PC-9 (cell line): ENCODE measurements at regions not wholly inside any gene's neighbourhood (a gene's known extent, or its start where the extent isn't known, plus 50 kb on each side); places are given as distances from the start of the nearest gene placed in this dataset.

Experiments used
- BruUV-seq: library from RNA; stranded (reverse); fragments of 400-500 nt; replicated peaks from 2 replicates; lab custom pipeline; 2021; lab: Mats Ljungman, UMichigan
- CTCF ChIA-PET: fragments of 300-600 bp; sonication (Branson Sonifier 250); formaldehyde crosslinking; loops from one replicate; lab custom pipeline; 2022; ENCODE audit warnings: antibody characterized with exemption; lab: Charles Lee
- POLR2A ChIA-PET: fragments of 300-600 bp; sonication (Branson Sonifier 250); formaldehyde crosslinking; loops from one replicate; lab custom pipeline; 2022; ENCODE audit warnings: antibody characterized with exemption; ENCODE audit not compliant: unreplicated experiment; lab: Charles Lee
- DNase-seq, 2 experiments: peaks; one replicate each; pipeline versions ENCODE4 v3.0.0 to v3.0.0-alpha.2; 2015 to 2022; ENCODE audit warnings: mixed read lengths in 1 of 2
- H2AFZ ChIP-seq: fragments of 200-600 bp; sonication (generic); 2 replicates; pipeline ENCODE4 v1.8.1; 2017; ENCODE audit warnings: antibody characterized with exemption
- H3F3A ChIP-seq: fragments of 200-600 bp; sonication (generic); 2 replicates; pipeline ENCODE4 v1.8.1; 2017; ENCODE audit warnings: antibody characterized with exemption, mild to moderate bottlenecking, low read depth; ENCODE audit not compliant: insufficient read depth
- H3K27ac ChIP-seq: fragments of 200-600 bp; sonication (generic); 2 replicates; pipeline ENCODE4 v1.6.1; 2016; ENCODE audit warnings: mixed run types
- H3K27me3 ChIP-seq: fragments of 200-600 bp; sonication (generic); 2 replicates; pipeline ENCODE4 v1.6.1; 2016; ENCODE audit warnings: low read depth, mixed run types; ENCODE audit not compliant: insufficient read depth
- H3K36me3 ChIP-seq: fragments of 200-600 bp; sonication (generic); 2 replicates; pipeline ENCODE4 v1.6.1; 2016; ENCODE audit warnings: low read depth, mixed run types
- H3K4me1 ChIP-seq: fragments of 200-600 bp; sonication (generic); replicated peaks from 2 replicates; pipeline ENCODE4 v1.6.1; 2016; ENCODE audit warnings: mixed run types; ENCODE audit not compliant: insufficient read depth
- H3K4me2 ChIP-seq: fragments of 200-600 bp; sonication (generic); 2 replicates; pipeline ENCODE4 v1.6.1; 2017; ENCODE audit warnings: mixed run types
- H3K4me3 ChIP-seq: fragments of 200-600 bp; sonication (generic); 2 replicates; pipeline ENCODE4 v1.6.1; 2016; ENCODE audit warnings: mixed run types
- H3K79me2 ChIP-seq: fragments of 200-600 bp; sonication (generic); 2 replicates; pipeline ENCODE4 v1.6.1; 2017; ENCODE audit warnings: low read depth, mixed run types
- H3K9me2 ChIP-seq: fragments of 200-600 bp; sonication (generic); 2 replicates; pipeline ENCODE4 v1.8.1; 2017; ENCODE audit warnings: mild to moderate bottlenecking; ENCODE audit not compliant: insufficient read depth
- H3K9me3 ChIP-seq: fragments of 200-600 bp; sonication (generic); 2 replicates; pipeline ENCODE4 v1.8.1; 2016; ENCODE audit warnings: low read depth; ENCODE audit not compliant: insufficient read depth
- H4K20me1 ChIP-seq: fragments of 200-600 bp; sonication (generic); 2 replicates; pipeline ENCODE4 v1.8.1; 2017; ENCODE audit not compliant: insufficient read depth
- CTCF ChIP-seq: fragments of 200-600 bp; sonication (generic); conservative IDR thresholded peaks from 2 replicates; pipeline ENCODE4 v1.6.1; 2017; ENCODE audit warnings: mixed run types, antibody characterized with exemption, mild to moderate bottlenecking, moderate library complexity
- EZH2 ChIP-seq: fragments of 200-600 bp; sonication (generic); IDR thresholded peaks from 2 replicates; pipeline ENCODE4 v1.8.0; 2017; ENCODE audit warnings: antibody characterized with exemption, low read depth
- intact Hi-C: fragments of 100-400 bp; cut with micrococcal nuclease; formaldehyde crosslinking; loops from one replicate; pipeline ENCODE4 v1.10.0; 2022; ENCODE audit not compliant: unreplicated experiment

GRCh38 chrX:15989716-15990115 lies 133.6 kb upstream of the GRPR start:
- no peaks in the 10 kb centered on the region for H3K27me3 ChIP-seq
- no TSS peak for BruUV-seq
- no peaks in the 10 kb centered on the region for H4K20me1 ChIP-seq
- H2AFZ ChIP-seq, result no peak overlapping the region
- H3K4me3 ChIP-seq, result no peak overlapping the region
- no peak for DNase-seq
- H3K9me3 ChIP-seq, result no peaks in the 10 kb centered on the region
- ChIA-PET CTCF (no interaction called here), POLR2A (no interaction called here)
- H3K4me2 ChIP-seq, result no peak overlapping the region
- no peaks in the 10 kb centered on the region for H3K4me1 ChIP-seq
- H3K79me2 ChIP-seq, result no peaks in the 10 kb centered on the region
- intact Hi-C loops, result no loop called here
- no peaks in the 10 kb centered on the region for H3K36me3 ChIP-seq
- TF ChIP-seq EZH2 (no peak), CTCF (no peak)
- 0 out of 2 replicates have a peak, but pooled peaks cover 3% of the 10 kb centered on the region for H3K9me2 ChIP-seq
- no peaks in the 10 kb centered on the region for H3F3A ChIP-seq
- H3K27ac ChIP-seq, result no peak overlapping the region

GRCh38 chrX:15988661-15989603 lies 134.3 kb upstream of the AP1S2 start:
- Histone ChIP-seq H3F3A (no peaks in the 10 kb centered on the region), H3K4me2 (no peak overlapping the region), H3K79me2 (no peaks in the 10 kb centered on the region), H3K9me2 (0 out of 2 replicates have a peak, but pooled peaks cover 3% of the 10 kb centered on the region), H3K4me1 (no peaks in the 10 kb centered on the region), H3K27me3 (no peaks in the 10 kb centered on the region), H3K9me3 (no peaks in the 10 kb centered on the region), H3K36me3 (no peaks in the 10 kb centered on the region), H3K4me3 (no peak overlapping the region), H3K27ac (no peak overlapping the region), H2AFZ (no peak overlapping the region), H4K20me1 (no peaks in the 10 kb centered on the region; the same call in 1 of the 2 replicates)
- TF ChIP-seq CTCF, result no peak
- no peak for TF ChIP-seq EZH2
- POLR2A ChIA-PET, result no interaction called here
- no peak for DNase-seq
- BruUV-seq, result no TSS peak
- CTCF ChIA-PET, result no interaction called here
- intact Hi-C loops, result no loop called here

- Histone ChIP-seq H3F3A (no peaks in the 10 kb centered on the region), H3K27me3 (no peaks in the 10 kb centered on the region), H4K20me1 (no peaks in the 10 kb centered on the region; the same call in 1 of the 2 replicates), H3K36me3 (no peaks in the 10 kb centered on the region), H3K9me3 (no peaks in the 10 kb centered on the region), H3K4me2 (no peak overlapping the region), H3K9me2 (0 out of 2 replicates have a peak, but pooled peaks cover 3% of the 10 kb centered on the region), H2AFZ (no peak overlapping the region), H3K4me3 (no peak overlapping the region), H3K4me1 (no peaks in the 10 kb centered on the region), H3K79me2 (no peaks in the 10 kb centered on the region), H3K27ac (no peak overlapping the region)
- no peak for TF ChIP-seq EZH2
- no peak for TF ChIP-seq CTCF
- intact Hi-C loops, result no loop called here
- no peak for DNase-seq
- POLR2A ChIA-PET, result no interaction called here
- no TSS peak for BruUV-seq
- CTCF ChIA-PET, result no interaction called here
These were observed 131.3 kb upstream of the AP1S2 start for GRCh38 chrX:15985937-15986336.
